NCI-H345 (cell line): ENCODE measurements at regions not wholly inside any gene's neighbourhood (a gene's known extent, or its start where the extent isn't known, plus 50 kb on each side); places are given as distances from the start of the nearest gene placed in this dataset.

Experiments used
- DNase-seq: peaks from one replicate; lab custom pipeline; 2025; lab: John Stamatoyannopoulos, UW

- no peak for DNase-seq
These were observed 139.8 kb downstream of the ZFP36L2 start for GRCh38 chr2:43086451-43087221.

- no peak for DNase-seq
These were observed 140.5 kb downstream of the ZFP36L2 start for GRCh38 chr2:43085929-43086328.

- no peak for DNase-seq
These were observed 140.9 kb downstream of the ZFP36L2 start for GRCh38 chr2:43085505-43085904.

DNA sequence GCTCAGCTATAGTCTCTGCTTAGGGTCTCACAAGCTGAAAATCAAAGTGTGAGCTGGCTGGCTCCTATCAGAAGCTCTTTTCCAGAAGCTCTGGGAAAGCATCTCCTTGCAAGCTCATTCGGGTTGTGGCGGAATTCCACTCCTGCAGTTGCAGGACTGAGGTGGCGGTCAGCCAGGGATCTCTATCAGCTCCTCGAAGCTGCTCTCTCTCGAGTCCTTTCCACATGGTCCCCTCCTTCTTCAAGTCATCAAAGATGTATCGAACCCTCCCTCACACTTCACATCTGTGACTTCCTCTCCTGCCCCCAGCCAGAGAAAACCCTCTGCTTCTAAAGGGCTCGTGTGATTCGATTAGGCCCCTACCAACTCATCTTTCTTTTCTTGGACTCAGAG lies 141.7 kb downstream of the ZFP36L2 start:
- DNase-seq = no peak

DNA sequence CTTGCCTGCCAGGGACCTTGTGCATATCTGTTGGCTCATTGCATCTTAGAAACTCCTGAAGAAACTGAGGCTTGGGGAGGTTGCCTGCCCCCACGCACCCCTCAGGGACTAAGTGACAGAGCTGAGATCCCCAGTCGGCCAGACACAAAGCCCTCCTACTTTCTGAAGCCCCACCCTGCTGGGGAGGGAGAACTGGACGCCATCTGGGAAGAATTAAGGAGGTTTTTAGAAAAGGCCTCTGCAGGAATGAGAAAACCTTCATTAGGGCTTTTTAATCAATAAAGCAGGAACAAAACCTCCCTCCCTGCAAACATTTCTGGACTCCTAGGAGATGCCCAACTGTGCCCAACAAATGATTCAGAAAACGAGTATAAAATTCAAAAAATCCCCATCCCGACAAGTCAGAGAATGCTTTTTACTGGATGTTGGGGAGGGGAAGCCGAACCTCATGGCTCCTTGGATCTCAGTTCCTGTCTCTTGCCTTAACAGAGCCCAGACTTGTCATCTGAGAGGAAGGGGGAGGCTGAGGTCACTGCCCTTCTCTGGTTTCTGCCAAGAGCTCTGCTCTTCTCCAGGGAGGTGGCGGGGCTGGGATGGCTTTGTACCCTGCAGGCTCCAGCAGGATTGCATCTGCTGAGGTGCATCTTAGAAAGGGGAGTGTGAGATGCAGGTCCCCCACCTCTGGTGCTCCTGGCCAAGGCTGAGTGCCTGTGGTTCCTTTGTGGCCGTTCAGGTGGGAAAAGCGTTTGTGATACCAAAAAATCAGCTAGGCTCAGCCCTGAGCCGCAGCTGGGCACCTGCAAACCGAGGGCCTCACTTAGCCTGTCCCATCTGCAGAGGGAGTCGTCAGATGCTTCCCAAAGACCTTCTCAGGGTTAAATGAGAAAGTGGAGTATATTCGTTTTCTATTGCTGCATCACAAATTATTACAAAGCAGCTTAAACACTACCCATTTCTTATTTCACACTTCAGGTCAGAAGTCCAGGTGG lies 142.4 kb downstream of the ZFP36L2 start:
- no peak for DNase-seq

GRCh38 chr2:43082903-43083677 lies 143.3 kb downstream of the ZFP36L2 start:
- DNase-seq = no peak

DNA sequence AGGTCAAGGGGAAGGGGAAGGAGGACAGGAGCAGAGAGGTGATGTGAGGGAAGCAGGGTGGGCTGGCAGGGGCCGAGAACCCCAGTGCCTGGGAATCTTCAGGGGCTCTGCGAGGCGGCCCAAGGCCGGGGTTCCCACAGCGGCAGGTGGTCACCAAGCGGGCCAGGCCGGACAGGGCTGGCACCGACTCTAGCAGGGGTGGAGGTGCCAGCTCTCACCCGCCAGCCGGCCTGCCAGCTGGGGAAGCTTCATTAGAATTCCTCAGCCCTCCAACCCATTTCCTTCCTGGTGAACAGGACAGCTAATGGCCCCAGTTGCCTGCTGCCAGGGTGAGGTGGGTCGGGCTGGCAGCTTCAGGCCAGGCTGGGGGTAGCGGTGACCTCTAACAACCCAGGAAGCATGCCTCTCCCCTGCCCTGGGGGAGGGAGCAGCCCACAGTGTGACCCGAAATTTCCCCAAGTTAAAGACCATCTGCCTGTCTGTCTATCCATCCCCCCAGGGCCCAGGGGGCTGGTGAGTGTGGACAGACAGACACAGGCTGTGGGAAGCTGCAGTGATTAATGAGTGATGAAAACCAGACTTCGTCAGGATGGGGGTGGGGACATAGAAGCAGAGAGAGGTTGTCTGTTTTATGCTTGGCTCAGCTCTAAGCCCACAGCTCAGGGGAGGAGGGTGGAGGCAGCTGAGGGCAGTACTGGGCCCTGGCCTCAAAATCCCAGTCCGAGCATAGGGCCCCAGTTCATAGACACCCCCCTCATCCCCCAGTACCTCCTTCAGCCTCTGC lies 144.1 kb downstream of the ZFP36L2 start:
- DNase-seq = no peak

- no peak for DNase-seq
These were observed 145.2 kb downstream of the ZFP36L2 start for GRCh38 chr2:43081131-43081765.

DNA sequence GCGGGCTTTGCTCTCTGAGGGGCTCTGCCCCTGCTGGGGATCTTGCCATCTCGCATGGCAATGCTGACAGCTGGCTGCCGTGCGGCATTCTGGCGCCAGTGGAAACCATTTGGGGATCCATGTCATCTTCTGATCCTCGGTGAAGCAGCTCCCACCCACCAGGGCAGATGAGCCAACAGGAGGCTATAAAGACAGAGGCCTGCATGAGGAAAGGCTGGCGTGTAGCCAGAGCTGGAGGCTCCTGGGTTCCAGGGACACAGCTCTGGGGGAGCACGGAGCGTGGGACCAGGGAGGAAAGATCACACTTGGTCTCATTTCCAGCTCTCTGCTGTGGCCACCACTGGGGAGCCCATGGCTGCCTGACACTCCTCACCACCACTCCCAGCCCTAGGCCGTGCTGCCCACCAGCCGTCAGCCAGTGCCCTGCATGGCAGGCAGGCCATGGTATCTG lies 145.8 kb downstream of the ZFP36L2 start:
- no peak for DNase-seq

DNA sequence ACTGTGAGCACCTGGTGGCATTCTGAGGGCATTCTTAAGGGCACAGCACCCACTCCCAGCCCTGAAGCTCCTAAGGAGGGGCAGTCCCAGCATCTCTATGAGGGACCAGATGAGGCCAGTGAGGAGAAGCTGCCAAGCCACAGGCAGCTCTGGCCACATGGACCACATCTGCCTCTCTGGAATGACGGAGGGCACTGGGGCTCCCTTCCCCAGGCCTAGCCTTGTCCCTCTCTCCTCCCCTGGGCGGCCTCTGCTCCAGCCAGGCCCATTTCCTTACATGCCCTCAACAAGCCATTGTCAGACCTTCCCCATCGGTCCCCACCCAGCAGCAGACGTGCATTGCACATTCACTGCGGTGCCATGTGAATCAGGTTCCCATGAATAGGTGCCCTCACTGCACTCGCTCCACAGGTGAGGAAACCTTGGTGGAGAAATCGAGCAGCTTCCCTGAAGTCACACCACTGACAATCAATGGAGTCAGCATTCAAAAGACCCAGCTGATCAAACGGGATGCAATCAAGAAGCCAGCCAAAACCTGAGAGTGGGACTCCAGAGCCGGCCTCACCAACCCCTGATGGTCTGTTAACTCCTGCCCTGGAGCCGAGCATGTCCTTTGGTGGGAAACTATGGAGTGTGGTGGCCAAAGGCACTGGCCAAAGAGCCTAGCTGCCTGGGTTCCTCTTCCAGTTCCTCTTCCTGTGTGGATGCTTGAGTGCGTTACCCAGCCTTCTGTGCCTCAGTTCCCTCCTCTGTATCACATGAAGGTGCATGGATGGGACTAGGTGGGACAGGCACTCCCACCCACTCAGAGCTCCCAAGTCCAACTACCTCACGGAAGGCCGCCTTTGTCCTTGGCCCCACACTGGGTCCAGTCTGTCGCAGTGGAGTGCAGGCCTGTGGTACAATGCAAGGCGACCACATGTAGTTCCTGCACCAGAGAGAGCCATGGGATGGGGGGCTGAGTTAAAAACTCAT lies 147.3 kb downstream of the ZFP36L2 start:
- DNase-seq = no peak

DNA sequence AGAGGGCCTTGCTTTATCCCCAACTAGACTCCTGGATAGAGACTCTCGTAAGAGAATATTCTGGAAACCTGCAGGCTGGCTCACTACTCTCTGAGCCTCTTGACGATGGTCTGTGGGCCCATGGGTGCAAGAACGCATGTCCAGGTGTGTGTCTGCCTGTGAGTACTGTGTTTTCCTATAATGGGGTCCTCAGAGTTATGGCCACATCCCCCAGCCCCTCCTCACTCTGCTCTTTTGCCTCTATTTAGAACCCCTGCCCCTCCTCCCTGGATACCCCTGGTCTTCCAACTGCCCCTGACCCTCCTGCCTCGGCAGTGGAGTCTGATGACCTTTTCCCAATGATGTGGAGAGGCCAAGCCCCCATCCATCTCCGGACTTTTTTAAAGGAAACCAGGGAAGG lies 148.1 kb downstream of the ZFP36L2 start:
- DNase-seq = no peak

- no peak for DNase-seq
These were observed 148.5 kb downstream of the ZFP36L2 start for GRCh38 chr2:43077876-43078275.

DNA sequence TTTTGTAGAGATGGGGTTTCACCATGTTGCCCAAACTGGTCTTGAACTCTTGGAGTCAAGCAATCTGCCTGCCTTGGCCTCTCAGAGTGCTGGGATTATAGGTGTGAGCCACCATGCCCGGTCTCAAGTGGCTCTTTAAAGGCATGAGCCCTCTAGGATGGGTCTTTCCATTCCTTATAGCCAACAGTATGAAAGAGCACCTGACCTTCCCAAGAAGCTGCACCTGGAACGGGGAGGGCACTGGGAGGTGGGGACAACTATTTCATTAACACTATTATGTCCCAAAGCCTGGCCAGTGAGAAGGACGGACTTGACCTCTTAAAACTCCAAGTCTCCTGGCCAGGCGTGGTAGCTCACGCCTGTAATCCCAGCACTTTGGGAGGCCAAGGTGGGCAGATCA lies 149.7 kb downstream of the ZFP36L2 start:
- DNase-seq = no peak

DNA sequence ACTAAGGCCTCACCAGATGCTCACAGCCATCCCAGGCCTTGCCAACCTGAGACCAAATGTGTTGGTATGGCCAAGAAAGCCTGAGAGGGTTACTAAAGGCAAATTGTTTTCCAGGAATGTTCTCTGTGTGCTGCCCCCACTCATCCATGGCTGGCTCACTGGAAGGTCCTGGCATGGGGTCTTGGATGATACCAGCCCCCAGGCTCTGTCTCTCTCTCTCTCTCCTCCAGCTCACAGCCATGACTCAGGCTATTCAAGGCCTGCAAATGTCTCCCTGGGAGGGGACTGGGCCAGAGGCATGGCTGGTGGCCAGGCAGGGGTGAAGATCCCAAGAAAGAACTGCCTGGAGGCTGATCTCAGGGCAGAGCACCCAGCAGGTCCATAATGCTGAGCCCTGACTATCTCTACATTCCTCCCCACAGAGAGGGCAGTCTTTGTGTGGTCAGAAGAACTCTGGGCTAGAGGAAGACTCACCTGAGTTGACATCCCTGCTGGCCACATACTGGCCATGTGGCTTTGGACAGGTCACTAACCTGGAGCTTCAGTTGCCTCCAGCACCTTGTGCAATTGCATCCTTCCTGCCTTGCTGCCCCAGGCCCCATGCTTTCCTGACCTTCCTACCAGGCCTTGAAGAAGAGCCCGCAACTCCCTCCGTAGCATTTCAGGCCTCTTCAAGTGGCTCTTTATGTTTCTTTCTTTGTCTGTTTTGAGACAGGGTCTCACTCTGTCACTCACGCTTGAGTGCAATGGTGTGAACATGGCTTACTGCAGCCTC lies 150.4 kb downstream of the ZFP36L2 start:
- no peak for DNase-seq

- no peak for DNase-seq
These were observed 151.3 kb downstream of the ZFP36L2 start for GRCh38 chr2:43075054-43075593.

DNA sequence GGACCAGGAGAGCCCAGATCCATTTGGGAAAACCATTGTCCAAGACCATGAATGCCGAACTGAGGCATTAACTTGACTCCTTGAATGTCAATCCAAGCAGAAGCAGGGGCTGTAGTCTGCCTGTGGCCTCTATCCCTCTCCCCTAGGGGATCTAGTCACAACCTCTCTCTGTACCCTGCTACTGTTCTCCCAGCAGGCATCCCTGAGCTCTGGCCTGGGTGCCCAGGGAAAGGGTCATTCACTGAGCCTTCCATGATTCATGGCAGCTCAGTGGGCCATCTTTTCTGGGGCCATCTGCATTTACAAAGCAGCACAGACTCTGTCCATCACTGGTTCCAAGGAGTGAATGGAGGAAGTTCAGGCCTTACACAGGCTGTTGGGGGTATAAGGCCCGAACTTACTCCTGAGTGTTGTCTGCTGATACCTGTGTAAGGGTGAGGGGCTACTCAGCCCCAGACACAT lies 151.8 kb downstream of the ZFP36L2 start:
- no peak for DNase-seq

DNA sequence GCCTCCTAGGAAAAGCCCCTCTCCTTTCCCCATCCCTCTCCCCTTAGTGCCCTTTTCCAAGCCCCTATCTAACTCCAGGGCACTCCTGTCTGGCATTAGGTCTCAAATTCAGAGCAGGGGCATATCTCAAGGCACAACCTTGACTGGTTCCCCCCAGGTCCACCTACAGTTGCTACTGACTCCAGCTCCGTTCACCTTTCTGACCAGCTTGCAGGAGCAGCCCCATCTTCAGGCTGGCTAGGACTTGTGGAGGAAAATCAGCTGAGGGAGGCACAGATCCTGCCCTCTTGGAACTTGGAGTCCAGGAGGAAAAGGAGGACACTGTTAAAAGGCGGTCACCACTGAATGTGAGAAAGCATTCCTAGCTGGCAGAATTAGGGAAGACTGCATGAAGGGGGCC lies 152.4 kb downstream of the ZFP36L2 start:
- DNase-seq = no peak

DNA sequence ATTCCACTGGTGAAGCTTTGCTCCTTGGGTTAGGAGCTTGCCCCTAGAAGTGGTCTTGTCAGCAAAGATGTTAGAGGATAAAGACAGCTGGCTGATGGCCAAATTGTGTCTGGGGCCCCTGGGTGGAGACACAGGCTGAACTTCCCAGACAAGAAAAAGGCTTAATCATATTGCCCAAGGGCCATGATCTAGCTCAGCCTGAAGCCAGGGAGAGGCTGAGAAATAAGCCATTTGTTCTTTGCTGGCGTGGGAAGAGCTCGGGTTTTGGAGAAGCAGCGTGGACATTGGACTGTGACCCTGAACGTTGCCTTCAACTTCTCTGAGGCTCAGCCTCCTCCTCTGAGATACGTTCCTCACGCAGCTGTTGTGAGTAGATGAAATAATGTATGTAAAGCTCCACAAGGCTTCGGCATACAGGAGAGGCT lies 153.0 kb downstream of the ZFP36L2 start:
- no peak for DNase-seq
